HCT116 (cell line): ENCODE measurements at regions not wholly inside any gene's neighbourhood (a gene's known extent, or its start where the extent isn't known, plus 50 kb on each side); places are given as distances from the start of the nearest gene placed in this dataset.

ENCODE experiments used
- ATAC-seq: fragments of 200-7000 bp; cut with Tn5 transposase; 2 replicates; pipeline ENCODE4 v1.9.1; 2020; ENCODE audit warnings: mild to moderate bottlenecking, moderate library complexity
- BruUV-seq: library from RNA; stranded (reverse); fragments of 400-500 nt; replicated peaks from 2 replicates; lab custom pipeline; 2021; lab: Mats Ljungman, UMichigan
- CTCF ChIA-PET: fragments of 300-600 bp; sonication (Branson Sonifier 250); formaldehyde crosslinking; loops from one replicate; lab custom pipeline; 2021; ENCODE audit warnings: antibody characterized with exemption; lab: Charles Lee
- POLR2A ChIA-PET: fragments of 300-600, 350-600 bp; sonication (Branson Sonifier 250); formaldehyde crosslinking; loops from one replicate; lab custom pipeline; 2021; ENCODE audit warnings: antibody characterized with exemption; lab: Charles Lee
- RAD21 ChIA-PET, 2 experiments: fragments of 300-600 bp; sonication (Branson Sonifier 250); formaldehyde crosslinking; loops; one replicate each; lab custom pipeline; 2023; ENCODE audit warnings: low total read pairs in 2 of 2; ENCODE audit not compliant: uncharacterized antibody in 2 of 2, unreplicated experiment in 2 of 2, low non-redundant PET in 1 of 2; lab: Charles Lee
- DNase-seq: peaks from one replicate; pipeline ENCODE4 v3.0.0-alpha.2; 2010; ENCODE audit warnings: low read depth, low spot score
- H2AFZ ChIP-seq: fragments of 200-600 bp; shearing (Covaris generic), sonication (generic); 2 replicates; pipeline ENCODE4 v1.6.1; 2017; ENCODE audit warnings: low read depth, mixed run types, mixed read lengths, antibody characterized with exemption, low read length; ENCODE audit not compliant: poor library complexity, severe bottlenecking
- H3K27ac ChIP-seq: 2 replicates; pipeline ENCODE4 v1.5.1; 2012; ENCODE audit warnings: low read depth, low read length
- H3K27me3 ChIP-seq: fragments of 200-600 bp; sonication (generic); 2 replicates; pipeline ENCODE4 v1.6.1; 2016; ENCODE audit warnings: mixed run types, low read length, mixed read lengths; ENCODE audit not compliant: insufficient read depth
- H3K36me3 ChIP-seq, 2 experiments: fragments of 200-500 bp in 1 of 2; fragments of 200-600 bp in 1 of 2; sonication (Bioruptor generic) in 1 of 2; sonication (generic) in 1 of 2; 2 replicates each; pipeline versions ENCODE4 v1.5.1 to v1.6.1; 2014 to 2016; ENCODE audit warnings: low read length in 2 of 2, inconsistent platforms in 1 of 2, mixed read lengths in 1 of 2, mixed run types in 1 of 2; ENCODE audit not compliant: insufficient read depth in 2 of 2, control insufficient read depth in 1 of 2
- H3K4me1 ChIP-seq, 2 experiments: fragments of 200-600 bp in 1 of 2; sonication (generic) in 1 of 2; 2 replicates each; pipeline versions ENCODE4 v1.5.1 to v1.6.1; 2012 to 2017; ENCODE audit warnings: low read length in 2 of 2, inconsistent platforms in 1 of 2, mild to moderate bottlenecking in 1 of 2, mixed read lengths in 1 of 2, mixed run types in 1 of 2, moderate library complexity in 1 of 2; ENCODE audit not compliant: insufficient read depth in 2 of 2, control insufficient read depth in 1 of 2
- H3K4me2 ChIP-seq: fragments of 200-600 bp; sonication (generic); 2 replicates; pipeline ENCODE4 v1.6.1; 2017; ENCODE audit warnings: mixed run types, low read length, mixed read lengths
- H3K4me3 ChIP-seq, 2 experiments: fragments of 200-600 bp in 1 of 2; sonication (generic) in 1 of 2; replicated peaks in 1 of 2; 2 replicates each; pipeline ENCODE4 v1.5.1; 2011 to 2016; ENCODE audit warnings: low read length in 2 of 2, control low read depth in 1 of 2, low read depth in 1 of 2, mild to moderate bottlenecking in 1 of 2, mixed read lengths in 1 of 2, mixed run types in 1 of 2
- H3K79me2 ChIP-seq: fragments of 200-600 bp; sonication (generic); 2 replicates; pipeline ENCODE4 v1.6.1; 2017; ENCODE audit warnings: mild to moderate bottlenecking, mixed run types, low read length, moderate library complexity, mixed read lengths; ENCODE audit not compliant: insufficient read depth
- H3K9ac ChIP-seq: fragments of 200-600 bp; sonication (generic); 2 replicates; pipeline ENCODE4 v1.6.1; 2016; ENCODE audit warnings: low read length, mixed read lengths
- H3K9me2 ChIP-seq: fragments of 200-600 bp; sonication (generic), shearing (Covaris generic); 2 replicates; pipeline ENCODE4 v1.6.1; 2017; ENCODE audit warnings: mixed run types, mild to moderate bottlenecking, moderate library complexity; ENCODE audit not compliant: insufficient read depth
- H3K9me3 ChIP-seq, 2 experiments: fragments of 200-500 bp in 1 of 2; fragments of 200-600 bp in 1 of 2; sonication (Bioruptor generic) in 1 of 2; sonication (generic) in 1 of 2; 2 replicates each; pipeline ENCODE4 v1.6.1; 2014 to 2017; ENCODE audit warnings: low read length in 2 of 2, mixed read lengths in 2 of 2, inconsistent platforms in 1 of 2, low read depth in 1 of 2, mild to moderate bottlenecking in 1 of 2, mixed run types in 1 of 2, moderate library complexity in 1 of 2; ENCODE audit not compliant: control insufficient read depth in 1 of 2, insufficient read depth in 1 of 2
- H4K20me1 ChIP-seq: fragments of 200-600 bp; sonication (generic), shearing (Covaris generic); 2 replicates; pipeline ENCODE4 v1.6.1; 2017; ENCODE audit warnings: mixed run types, mild to moderate bottlenecking, moderate library complexity; ENCODE audit not compliant: insufficient read depth
- CBX3 ChIP-seq: IDR thresholded peaks from 2 replicates; pipeline ENCODE4 v1.6.1; 2012; ENCODE audit warnings: low read depth
- CEBPB ChIP-seq: IDR thresholded peaks from 2 replicates; pipeline ENCODE4 v1.6.1; 2012; ENCODE audit warnings: low read depth
- ELF1 ChIP-seq: IDR thresholded peaks from 2 replicates; pipeline ENCODE4 v1.6.1; 2012; ENCODE audit warnings: low read depth, borderline replicate concordance
- EZH2 ChIP-seq: fragments of 200-600 bp; sonication (generic); IDR thresholded peaks from 2 replicates; pipeline ENCODE4 v1.6.1; 2017; ENCODE audit warnings: antibody characterized with exemption, mixed run types
- EZH2phosphoT487 ChIP-seq: fragments of 200-600 bp; IDR thresholded peaks from 2 replicates; pipeline ENCODE4 v1.6.1; 2018; ENCODE audit warnings: antibody characterized with exemption, borderline replicate concordance
- POLR2A ChIP-seq: IDR thresholded peaks from 2 replicates; pipeline ENCODE4 v1.7.0; 2011; ENCODE audit warnings: borderline replicate concordance; ENCODE audit not compliant: insufficient read depth, insufficient read length; ENCODE audit errors: extremely low read depth
- RAD21 ChIP-seq: IDR thresholded peaks from 2 replicates; pipeline ENCODE4 v1.6.1; 2012; ENCODE audit warnings: low read depth, mild to moderate bottlenecking
- SIN3A ChIP-seq: IDR thresholded peaks from 2 replicates; pipeline ENCODE4 v1.6.1; 2012; ENCODE audit warnings: low read depth
- SP1 ChIP-seq: IDR thresholded peaks from 2 replicates; pipeline ENCODE4 v1.6.1; 2012; ENCODE audit warnings: low read depth
- YY1 ChIP-seq: IDR thresholded peaks from 2 replicates; pipeline ENCODE4 v1.6.1; 2011; ENCODE audit warnings: low read length, low read depth, moderate library complexity, mild to moderate bottlenecking; ENCODE audit not compliant: insufficient replicate concordance; ENCODE audit errors: extremely low read depth
- ZFX ChIP-seq: fragments of 450-650 bp; IDR thresholded peaks from 2 replicates; pipeline ENCODE4 v1.6.1; 2017
- intact Hi-C: fragments of 100-400 bp; cut with micrococcal nuclease; formaldehyde crosslinking; loops from 2 replicates; pipeline ENCODE4 v1.10.0; 2022
- TF ChIP-seq, protein P1 (sequence below): IDR thresholded peaks from 2 replicates; pipeline ENCODE4 v1.6.1; 2011; ENCODE audit warnings: mild to moderate bottlenecking, low read length, moderate library complexity; ENCODE audit not compliant: insufficient replicate concordance; ENCODE audit errors: extremely low read depth
- TF ChIP-seq, protein P2 (sequence below): IDR thresholded peaks from 2 replicates; pipeline ENCODE4 v1.6.1; 2012

DNA sequence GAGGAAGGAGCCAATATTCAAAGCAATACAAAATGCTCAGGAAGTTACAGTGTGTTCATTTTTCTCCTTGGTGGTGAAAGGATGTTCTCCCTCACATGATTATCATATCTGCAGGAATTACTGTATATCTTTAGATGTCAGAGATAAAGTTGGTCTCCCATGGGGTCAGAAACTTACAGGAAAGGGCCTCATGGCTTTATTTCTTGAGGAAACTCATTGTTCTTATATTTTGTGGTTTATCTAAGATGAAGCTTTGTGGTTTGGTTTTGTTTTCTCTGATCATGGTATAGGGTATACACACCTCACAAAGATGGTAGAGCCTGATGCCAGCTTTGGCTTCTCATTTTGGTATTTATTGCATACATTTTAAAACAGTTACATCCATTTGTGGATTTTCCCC is 100.5 kb upstream of the STXBP5 start:
- Histone ChIP-seq H3K4me1 (no peaks in the 10 kb centered on the region), H3K79me2 (no peaks in the 10 kb centered on the region), H3K9me3 (no peaks in the 10 kb centered on the region), H3K9me2 (no peaks in the 10 kb centered on the region), H3K9ac (no peak overlapping the region), H3K4me2 (no peak overlapping the region), H4K20me1 (no peaks in the 10 kb centered on the region), H2AFZ (no peak overlapping the region), H3K27ac (no peak overlapping the region), H3K4me3 (no peak overlapping the region), H3K27me3 (no peaks in the 10 kb centered on the region), H3K36me3 (no peaks in the 10 kb centered on the region)
- no TSS peak for BruUV-seq
- TF ChIP-seq SP1 (no peak), CBX3 (no peak), ELF1 (no peak), EZH2 (no peak), CEBPB (no peak), YY1 (no peak), EZH2phosphoT487 (no peak), ZFX (no peak), RAD21 (no peak), SIN3A (no peak), POLR2A (no peak)
- TF ChIP-seq, protein P1, sequence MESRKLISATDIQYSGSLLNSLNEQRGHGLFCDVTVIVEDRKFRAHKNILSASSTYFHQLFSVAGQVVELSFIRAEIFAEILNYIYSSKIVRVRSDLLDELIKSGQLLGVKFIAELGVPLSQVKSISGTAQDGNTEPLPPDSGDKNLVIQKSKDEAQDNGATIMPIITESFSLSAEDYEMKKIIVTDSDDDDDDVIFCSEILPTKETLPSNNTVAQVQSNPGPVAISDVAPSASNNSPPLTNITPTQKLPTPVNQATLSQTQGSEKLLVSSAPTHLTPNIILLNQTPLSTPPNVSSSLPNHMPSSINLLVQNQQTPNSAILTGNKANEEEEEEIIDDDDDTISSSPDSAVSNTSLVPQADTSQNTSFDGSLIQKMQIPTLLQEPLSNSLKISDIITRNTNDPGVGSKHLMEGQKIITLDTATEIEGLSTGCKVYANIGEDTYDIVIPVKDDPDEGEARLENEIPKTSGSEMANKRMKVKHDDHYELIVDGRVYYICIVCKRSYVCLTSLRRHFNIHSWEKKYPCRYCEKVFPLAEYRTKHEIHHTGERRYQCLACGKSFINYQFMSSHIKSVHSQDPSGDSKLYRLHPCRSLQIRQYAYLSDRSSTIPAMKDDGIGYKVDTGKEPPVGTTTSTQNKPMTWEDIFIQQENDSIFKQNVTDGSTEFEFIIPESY, result no peak
- TF ChIP-seq, protein P2, sequence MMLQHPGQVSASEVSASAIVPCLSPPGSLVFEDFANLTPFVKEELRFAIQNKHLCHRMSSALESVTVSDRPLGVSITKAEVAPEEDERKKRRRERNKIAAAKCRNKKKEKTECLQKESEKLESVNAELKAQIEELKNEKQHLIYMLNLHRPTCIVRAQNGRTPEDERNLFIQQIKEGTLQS, result no peak
- intact Hi-C loops, result no loop called here
- ATAC-seq (no peak), DNase-seq (no peak)
- ChIA-PET CTCF (no interaction called here), RAD21 (no interaction called here), POLR2A (no interaction called here)
